ENCODE measurements at regions not wholly inside any gene's neighbourhood (a gene's known extent, or its start where the extent isn't known, plus 50 kb on each side); places are given as distances from the start of the nearest gene placed in this dataset.

GRCh38 chr16:63527404-63527803, 1491.2 kb upstream of the CDH8 start:
- TF ChIP-seq REST (IDR thresholded peaks at IDR 0.05; ENCODE audit: insufficient replicate concordance, low read depth) = no peak
- TF ChIP-seq SPI1 (IDR thresholded peaks at IDR 0.05; ENCODE audit: borderline replicate concordance, low read depth) = no peak
- TF ChIP-seq CTCF (IDR thresholded peaks at IDR 0.05; ENCODE audit: insufficient read depth, low read length) = no peak
- no peak for TF ChIP-seq GABPA (IDR thresholded peaks at IDR 0.05; ENCODE audit: low read depth)
- TF ChIP-seq POLR2AphosphoS5 (IDR thresholded peaks at IDR 0.05; ENCODE audit: low read depth) = no peak
- DNase-seq (ENCODE audit: low read depth in 1 of 2, low spot score in 1 of 2) = no peak
- H3K4me3 ChIP-seq (replicated peaks; ENCODE audit: insufficient read depth, low read length) = no peak overlapping the region
- H3K27ac ChIP-seq (replicated peaks) = no peak overlapping the region
- no peaks in the 10 kb centered on the region for H3K27me3 ChIP-seq (ENCODE audit: insufficient read depth, poor library complexity, severe bottlenecking)

- Histone ChIP-seq H3K27me3 (ENCODE audit: insufficient read depth, poor library complexity, severe bottlenecking) (no peaks in the 10 kb centered on the region), H3K4me3 (replicated peaks; ENCODE audit: insufficient read depth, low read length) (no peak overlapping the region), H3K27ac (replicated peaks) (no peak overlapping the region)
- no peak for TF ChIP-seq CTCF (IDR thresholded peaks at IDR 0.05; ENCODE audit: insufficient read depth, low read length)
- no peak for TF ChIP-seq POLR2AphosphoS5 (IDR thresholded peaks at IDR 0.05; ENCODE audit: low read depth)
- TF ChIP-seq REST (IDR thresholded peaks at IDR 0.05; ENCODE audit: insufficient replicate concordance, low read depth) = no peak
- no peak for TF ChIP-seq SPI1 (IDR thresholded peaks at IDR 0.05; ENCODE audit: borderline replicate concordance, low read depth)
- no peak for TF ChIP-seq GABPA (IDR thresholded peaks at IDR 0.05; ENCODE audit: low read depth)
- DNase-seq (ENCODE audit: low read depth in 1 of 2, low spot score in 1 of 2) = no peak
Measured at GRCh38 chr16:63516394-63516793, 1480.2 kb upstream of the CDH8 start.

- no peaks in the 10 kb centered on the region for H3K27me3 ChIP-seq (ENCODE audit: insufficient read depth, poor library complexity, severe bottlenecking)
- TF ChIP-seq SPI1 (IDR thresholded peaks at IDR 0.05; ENCODE audit: borderline replicate concordance, low read depth) = no peak
- no peak for TF ChIP-seq CTCF (IDR thresholded peaks at IDR 0.05; ENCODE audit: insufficient read depth, low read length)
- TF ChIP-seq REST (IDR thresholded peaks at IDR 0.05; ENCODE audit: insufficient replicate concordance, low read depth) = no peak
- no peak for TF ChIP-seq POLR2AphosphoS5 (IDR thresholded peaks at IDR 0.05; ENCODE audit: low read depth)
- no peak for TF ChIP-seq GABPA (IDR thresholded peaks at IDR 0.05; ENCODE audit: low read depth)
- no peak overlapping the region for H3K4me3 ChIP-seq (replicated peaks; ENCODE audit: insufficient read depth, low read length)
- H3K27ac ChIP-seq (replicated peaks) = no peak overlapping the region
- no peak for DNase-seq (ENCODE audit: low read depth in 1 of 2, low spot score in 1 of 2)
Measured at GRCh38 chr16:63512910-63513309, 1476.7 kb upstream of the CDH8 start.

Data from HL-60 (cell line).